ENCODE measurements at regions not wholly inside any gene's neighbourhood (a gene's known extent, or its start where the extent isn't known, plus 50 kb on each side); places are given as distances from the start of the nearest gene placed in this dataset.
A peak's percentile ranks its signal among the peaks of the same experiment; 100 is the strongest.

- DNase-seq (ENCODE audit: low read depth in 4 of 4, low spot score in 1 of 4), result no peak
Measured at GRCh38 chr22:19574247-19574646, 50.0 kb upstream of the CLDN5 start.

GRCh38 chr22:19576460-19577421 is 52.5 kb upstream of the CLDN5 start:
- peak in 3 of 4 experiments; percentile 13 to 66 (median 43) for DNase-seq (ENCODE audit: low read depth in 4 of 4, low spot score in 1 of 4)

GRCh38 chr22:19577422-19577966 is 53.3 kb upstream of the CLDN5 start:
- no peak for DNase-seq (ENCODE audit: low read depth in 4 of 4, low spot score in 1 of 4)

- no peak for DNase-seq (ENCODE audit: low read depth in 4 of 4, low spot score in 1 of 4)
Measured at GRCh38 chr22:19578180-19579004, 54.2 kb upstream of the CLDN5 start.

GRCh38 chr22:19579115-19579811 is 55.1 kb upstream of the CLDN5 start:
- DNase-seq (ENCODE audit: low read depth in 4 of 4, low spot score in 1 of 4), result no peak

- DNase-seq (ENCODE audit: low read depth in 4 of 4, low spot score in 1 of 4), result no peak
Measured at GRCh38 chr22:19579880-19580279, 55.7 kb upstream of the CLDN5 start.

GRCh38 chr22:19580291-19580890 is 56.2 kb upstream of the CLDN5 start:
- no peak for DNase-seq (ENCODE audit: low read depth in 4 of 4, low spot score in 1 of 4)

- DNase-seq (ENCODE audit: low read depth in 4 of 4, low spot score in 1 of 4), result no peak
Measured at GRCh38 chr22:19582033-19582693, 58.0 kb upstream of the CLDN5 start.

- DNase-seq (ENCODE audit: low read depth in 4 of 4, low spot score in 1 of 4), result no peak
Measured at GRCh38 chr22:19586922-19587684, 62.9 kb upstream of the CLDN5 start.

- DNase-seq (ENCODE audit: low read depth in 4 of 4, low spot score in 1 of 4), result no peak
Measured at GRCh38 chr22:19590696-19591095, 66.5 kb upstream of the CLDN5 start.

GRCh38 chr22:19591568-19591967 is 67.4 kb upstream of the CLDN5 start:
- DNase-seq (ENCODE audit: low read depth in 4 of 4, low spot score in 1 of 4), result no peak

- no peak for DNase-seq (ENCODE audit: low read depth in 4 of 4, low spot score in 1 of 4)
Measured at GRCh38 chr22:19592464-19592863, 68.3 kb upstream of the CLDN5 start.

GRCh38 chr22:19593991-19594569 is 69.9 kb upstream of the CLDN5 start:
- no peak for DNase-seq (ENCODE audit: low read depth in 4 of 4, low spot score in 1 of 4)

- no peak for DNase-seq (ENCODE audit: low read depth in 4 of 4, low spot score in 1 of 4)
Measured at GRCh38 chr22:19595532-19595931, 71.3 kb upstream of the CLDN5 start.

- DNase-seq (ENCODE audit: low read depth in 4 of 4, low spot score in 1 of 4), result no peak
Measured at GRCh38 chr22:19596680-19597398, 72.6 kb upstream of the CLDN5 start.

- no peak for DNase-seq (ENCODE audit: low read depth in 4 of 4, low spot score in 1 of 4)
Measured at GRCh38 chr22:19597399-19597735, 73.2 kb upstream of the CLDN5 start.

GRCh38 chr22:19598054-19598855 is 74.0 kb upstream of the CLDN5 start:
- DNase-seq (ENCODE audit: low read depth in 4 of 4, low spot score in 1 of 4), result no peak

GRCh38 chr22:19599004-19599403 is 74.8 kb upstream of the CLDN5 start:
- no peak for DNase-seq (ENCODE audit: low read depth in 4 of 4, low spot score in 1 of 4)
